Glutamatergic neuron (in vitro differentiated cells): ENCODE measurements at regions not wholly inside any gene's neighbourhood (a gene's known extent, or its start where the extent isn't known, plus 50 kb on each side); places are given as distances from the start of the nearest gene placed in this dataset.

Experiments used
- DNase-seq: peaks from one replicate; pipeline ENCODE4 v3.0.0; 2022
- H3K27ac Mint-ChIP-seq: one replicate; pipeline ENCODE4 v1.8.0; 2020; ENCODE audit warnings: mild to moderate bottlenecking, mixed read lengths, inconsistent platforms; ENCODE audit not compliant: unreplicated experiment
- H3K27me3 Mint-ChIP-seq: one replicate; pipeline ENCODE4 v1.8.0; 2020; ENCODE audit warnings: mild to moderate bottlenecking, moderate library complexity, mixed read lengths, inconsistent platforms; ENCODE audit not compliant: unreplicated experiment
- H3K36me3 Mint-ChIP-seq: one replicate; pipeline ENCODE4 v1.8.0; 2020; ENCODE audit warnings: mild to moderate bottlenecking, mixed read lengths, inconsistent platforms; ENCODE audit not compliant: unreplicated experiment
- H3K4me1 Mint-ChIP-seq: one replicate; pipeline ENCODE4 v1.8.0; 2020; ENCODE audit warnings: mild to moderate bottlenecking, low read depth, mixed read lengths, inconsistent platforms; ENCODE audit not compliant: unreplicated experiment
- H3K4me3 Mint-ChIP-seq: one replicate; pipeline ENCODE4 v1.8.0; 2020; ENCODE audit warnings: mild to moderate bottlenecking, mixed read lengths, inconsistent platforms; ENCODE audit not compliant: unreplicated experiment
- H3K9me3 Mint-ChIP-seq: one replicate; pipeline ENCODE4 v1.8.0; 2020; ENCODE audit warnings: mild to moderate bottlenecking, moderate library complexity, mixed read lengths, inconsistent platforms; ENCODE audit not compliant: unreplicated experiment
- CTCF ChIP-seq: fragments of 200-600 bp; sonication (generic); IDR thresholded peaks from one replicate; pipeline ENCODE4 v1.5.0; 2021; ENCODE audit not compliant: partially characterized antibody, unreplicated experiment

GRCh38 chr3:43867436-43868072 lies 176.8 kb downstream of the ABHD5 start:
- no peak for DNase-seq
- H3K4me1 Mint-ChIP-seq: peaks cover 5% of the 10 kb centered on the region
- H3K9me3 Mint-ChIP-seq: peaks cover 2% of the 10 kb centered on the region
- H3K36me3 Mint-ChIP-seq: no peaks in the 10 kb centered on the region
- no peak overlapping the region for H3K27ac Mint-ChIP-seq
- peaks cover 4% of the 10 kb centered on the region for H3K27me3 Mint-ChIP-seq
- H3K4me3 Mint-ChIP-seq: no peak overlapping the region
- TF ChIP-seq CTCF: no peak

DNA sequence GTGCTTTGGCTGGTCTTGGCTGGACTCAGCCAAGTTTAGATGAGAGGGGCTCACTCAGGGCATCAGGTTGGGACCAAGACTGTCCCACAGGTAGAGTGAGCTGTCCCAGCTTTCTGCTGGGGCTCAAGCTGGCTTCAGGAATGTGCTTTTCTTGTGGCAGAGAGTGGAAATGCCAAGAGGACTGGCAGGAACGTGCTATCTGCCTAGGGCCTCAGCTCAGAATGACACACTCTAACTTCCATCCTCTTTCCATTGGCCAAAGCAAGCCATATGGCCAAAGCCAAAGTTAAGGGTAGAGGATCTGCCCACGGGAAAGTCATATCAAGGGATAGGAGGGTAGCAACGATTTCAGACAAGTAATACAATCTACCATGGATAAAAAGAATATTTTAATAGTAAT lies 178.8 kb downstream of the ABHD5 start:
- H3K27me3 Mint-ChIP-seq: peaks cover 2% of the 10 kb centered on the region
- DNase-seq: no peak
- no peak overlapping the region for H3K27ac Mint-ChIP-seq
- TF ChIP-seq CTCF: no peak
- peaks cover 2% of the 10 kb centered on the region for H3K9me3 Mint-ChIP-seq
- peaks cover 3% of the 10 kb centered on the region for H3K4me1 Mint-ChIP-seq
- no peaks in the 10 kb centered on the region for H3K36me3 Mint-ChIP-seq
- H3K4me3 Mint-ChIP-seq: no peak overlapping the region

GRCh38 chr3:43870120-43870519 lies 179.4 kb downstream of the ABHD5 start:
- no peak for DNase-seq
- H3K4me3 Mint-ChIP-seq: no peak overlapping the region
- TF ChIP-seq CTCF: no peak

GRCh38 chr3:43870844-43871626 lies 180.3 kb downstream of the ABHD5 start:
- H3K36me3 Mint-ChIP-seq: no peaks in the 10 kb centered on the region

More at GRCh38 chr3:43870120-43870519, 179.4 kb downstream of the ABHD5 start:
- H3K27ac Mint-ChIP-seq: no peak overlapping the region
- H3K36me3 Mint-ChIP-seq: no peaks in the 10 kb centered on the region
- peaks cover 2% of the 10 kb centered on the region for H3K9me3 Mint-ChIP-seq
- H3K27me3 Mint-ChIP-seq: no peaks in the 10 kb centered on the region
- peaks cover 3% of the 10 kb centered on the region for H3K4me1 Mint-ChIP-seq

More at GRCh38 chr3:43870844-43871626, 180.3 kb downstream of the ABHD5 start:
- no peaks in the 10 kb centered on the region for H3K27me3 Mint-ChIP-seq
- no peak overlapping the region for H3K4me3 Mint-ChIP-seq
- no peak for TF ChIP-seq CTCF
- no peak for DNase-seq
- H3K4me1 Mint-ChIP-seq: peaks cover 3% of the 10 kb centered on the region
- H3K9me3 Mint-ChIP-seq: peaks cover 2% of the 10 kb centered on the region
- H3K27ac Mint-ChIP-seq: no peak overlapping the region
